Activated CD8-positive, alpha-beta memory T cell treated with anti-CD3 and anti-CD28 coated beads, Interleukin-2, amount 10 ng/mL, durations not matched to agents 7 days and 5 days (primary cell): ENCODE measurements at regions not wholly inside any gene's neighbourhood (a gene's known extent, or its start where the extent isn't known, plus 50 kb on each side); places are given as distances from the start of the nearest gene placed in this dataset.

Experiments used
- ATAC-seq: fragments of 150-1000 bp; cut with Tn5 transposase; one replicate; pipeline ENCODE4 v1.10.0; 2021; ENCODE audit warnings: moderate library complexity
- CTCF ChIA-PET: fragments of 350-600 bp; sonication (Branson Sonifier 250); formaldehyde crosslinking; loops from one replicate; lab custom pipeline; 2021; ENCODE audit warnings: antibody characterized with exemption; lab: Charles Lee
- DNase-seq: peaks from one replicate; pipeline ENCODE4 v3.0.0-alpha.2; 2020
- H3K27ac Mint-ChIP-seq: one replicate; pipeline ENCODE4 v1.8.0; 2021; ENCODE audit warnings: mild to moderate bottlenecking, mixed read lengths
- H3K27me3 Mint-ChIP-seq: one replicate; pipeline ENCODE4 v1.8.0; 2021; ENCODE audit warnings: mixed read lengths
- H3K36me3 Mint-ChIP-seq: one replicate; pipeline ENCODE4 v1.8.0; 2021; ENCODE audit warnings: mild to moderate bottlenecking, mixed read lengths
- H3K4me1 Mint-ChIP-seq: one replicate; pipeline ENCODE4 v1.8.0; 2021; ENCODE audit warnings: mixed read lengths
- H3K4me3 Mint-ChIP-seq: one replicate; pipeline ENCODE4 v1.8.0; 2021; ENCODE audit warnings: mild to moderate bottlenecking, moderate library complexity, mixed read lengths
- H3K9me3 Mint-ChIP-seq: one replicate; pipeline ENCODE4 v1.8.0; 2022; ENCODE audit warnings: low read depth, mixed read lengths

DNA sequence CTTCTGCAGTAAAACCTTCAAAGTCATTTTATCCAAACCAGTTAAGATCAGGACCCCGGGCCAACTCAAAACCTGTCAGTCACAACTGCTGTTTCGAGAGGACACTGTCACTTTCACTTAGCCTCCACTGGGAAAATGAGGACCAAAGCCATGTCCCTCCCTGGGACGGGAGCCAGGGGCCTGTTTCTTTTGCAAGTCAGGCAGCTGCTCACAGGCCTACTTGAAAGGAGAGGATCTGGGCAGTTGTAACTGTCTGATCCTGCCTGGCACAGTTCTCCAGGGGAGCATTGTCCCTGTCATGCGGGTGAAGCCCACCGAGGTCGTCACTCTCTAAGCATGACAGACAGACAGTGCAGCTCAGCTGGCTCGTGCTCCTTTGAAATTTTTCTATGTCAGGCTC lies 276.2 kb downstream of the NPIPA8 start:
- peaks cover 7% of the 10 kb centered on the region for H3K27me3 Mint-ChIP-seq
- H3K4me3 Mint-ChIP-seq, result no peak overlapping the region
- CTCF ChIA-PET, result no interaction called here
- no peaks in the 10 kb centered on the region for H3K9me3 Mint-ChIP-seq
- no peaks in the 10 kb centered on the region for H3K4me1 Mint-ChIP-seq
- H3K27ac Mint-ChIP-seq, result no peak overlapping the region
- DNase-seq (no peak), ATAC-seq (no peak)
- no peaks in the 10 kb centered on the region for H3K36me3 Mint-ChIP-seq

DNA sequence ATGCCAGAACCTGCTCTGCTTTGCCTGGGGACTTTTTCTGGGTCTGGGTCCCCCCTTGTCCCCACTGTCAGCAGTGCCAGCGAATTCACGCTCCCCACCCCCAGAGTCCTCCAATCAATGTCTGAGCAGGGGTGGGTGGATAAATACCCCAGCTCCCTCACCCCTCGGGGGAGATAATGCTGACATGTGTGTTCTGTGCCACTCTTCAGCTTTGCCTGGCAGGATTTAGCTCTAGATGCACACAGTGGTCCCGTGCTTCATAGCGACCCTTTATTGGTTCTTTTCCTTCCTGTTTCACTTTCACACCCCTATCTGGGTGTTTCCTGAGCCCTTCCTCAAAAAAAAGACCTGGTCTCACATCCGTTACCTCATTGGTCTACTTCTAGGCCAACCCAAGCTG lies 277.0 kb downstream of the NPIPA8 start:
- Mint-ChIP-seq H3K4me3 (no peak overlapping the region), H3K9me3 (no peaks in the 10 kb centered on the region), H3K27me3 (peaks cover 7% of the 10 kb centered on the region), H3K36me3 (no peaks in the 10 kb centered on the region), H3K4me1 (no peaks in the 10 kb centered on the region), H3K27ac (no peak overlapping the region)
- CTCF ChIA-PET, result no interaction called here
- DNase-seq, result no peak
- no peak for ATAC-seq

DNA sequence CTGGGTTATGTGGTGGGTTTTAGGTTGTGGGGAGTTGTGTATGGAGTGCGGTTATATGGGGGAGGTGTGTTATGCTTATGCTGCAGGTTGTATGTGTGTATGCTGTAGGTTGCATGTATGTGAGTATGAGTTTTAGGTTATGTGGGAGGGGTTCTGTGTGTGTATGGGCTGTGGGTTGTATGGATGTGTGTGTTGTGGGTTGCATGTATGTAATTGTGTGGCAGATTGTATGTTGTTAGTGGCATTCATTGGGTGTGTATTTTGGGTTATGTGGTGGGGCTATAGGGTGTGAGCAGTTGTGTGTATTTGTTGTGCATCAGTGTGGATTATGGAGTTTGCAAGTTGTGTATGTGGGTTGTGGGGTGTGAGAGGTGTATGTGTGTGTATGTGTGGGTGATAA lies 277.4 kb downstream of the NPIPA8 start:
- Mint-ChIP-seq H3K9me3 (no peaks in the 10 kb centered on the region), H3K27ac (no peak overlapping the region), H3K4me1 (no peaks in the 10 kb centered on the region), H3K27me3 (peaks cover 7% of the 10 kb centered on the region), H3K4me3 (no peak overlapping the region), H3K36me3 (no peaks in the 10 kb centered on the region)
- ATAC-seq (no peak), DNase-seq (no peak)
- CTCF ChIA-PET, result no interaction called here

DNA sequence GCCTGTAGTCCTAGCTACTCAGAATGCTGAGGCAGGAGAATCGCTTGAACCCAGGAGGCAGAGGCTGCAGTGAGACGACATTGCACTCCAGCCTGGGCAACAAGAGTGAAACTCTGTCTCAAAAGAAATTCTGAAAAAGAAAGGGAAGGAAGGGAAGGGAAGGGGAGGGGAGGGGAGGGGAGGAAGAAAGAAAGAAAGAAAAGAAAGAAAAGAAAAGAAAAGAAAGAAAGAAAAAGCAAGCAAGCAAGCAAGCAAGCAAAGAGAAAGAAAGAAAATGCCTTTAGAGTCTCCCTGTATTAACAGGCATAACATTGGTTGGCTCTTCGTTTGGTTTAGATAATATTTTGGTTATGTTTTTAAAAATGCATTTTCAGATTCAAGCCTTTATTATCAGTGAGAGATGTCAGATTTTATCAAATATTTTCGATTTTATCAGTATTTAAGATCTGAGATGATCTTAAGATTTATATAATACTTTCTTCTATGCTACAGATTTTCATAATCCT lies 281.1 kb downstream of the NPIPA8 start:
- Mint-ChIP-seq H3K9me3 (no peaks in the 10 kb centered on the region), H3K4me1 (no peaks in the 10 kb centered on the region), H3K27me3 (no peaks in the 10 kb centered on the region), H3K36me3 (no peaks in the 10 kb centered on the region), H3K27ac (no peak overlapping the region), H3K4me3 (no peak overlapping the region)
- CTCF ChIA-PET, result no interaction called here
- no peak for ATAC-seq
- DNase-seq, result no peak

DNA sequence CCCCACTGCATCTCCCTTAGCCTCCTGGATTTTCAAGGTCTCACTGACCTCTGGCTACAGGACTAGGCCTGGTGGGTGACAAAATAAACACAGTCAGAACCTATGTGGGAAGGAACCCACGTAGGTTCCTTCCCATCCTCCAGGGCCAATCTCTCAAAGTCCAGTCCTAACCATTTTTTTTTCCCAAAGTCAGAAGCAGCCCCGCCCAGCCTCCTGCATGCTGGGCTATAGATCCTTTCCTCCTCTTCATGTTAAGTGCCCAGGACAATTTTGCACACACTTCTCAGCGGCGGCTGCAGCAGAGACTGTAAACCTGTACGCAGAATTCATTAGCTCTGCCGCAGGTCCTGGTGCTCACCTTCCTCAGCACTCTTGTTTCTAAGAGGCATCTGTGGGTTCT lies 285.8 kb downstream of the NPIPA8 start:
- H3K36me3 Mint-ChIP-seq, result no peaks in the 10 kb centered on the region
- CTCF ChIA-PET, result no interaction called here
- ATAC-seq (no peak), DNase-seq (no peak)
- no peaks in the 10 kb centered on the region for H3K9me3 Mint-ChIP-seq
- H3K4me1 Mint-ChIP-seq, result no peaks in the 10 kb centered on the region
- no peak overlapping the region for H3K27ac Mint-ChIP-seq
- no peaks in the 10 kb centered on the region for H3K27me3 Mint-ChIP-seq
- H3K4me3 Mint-ChIP-seq, result no peak overlapping the region

DNA sequence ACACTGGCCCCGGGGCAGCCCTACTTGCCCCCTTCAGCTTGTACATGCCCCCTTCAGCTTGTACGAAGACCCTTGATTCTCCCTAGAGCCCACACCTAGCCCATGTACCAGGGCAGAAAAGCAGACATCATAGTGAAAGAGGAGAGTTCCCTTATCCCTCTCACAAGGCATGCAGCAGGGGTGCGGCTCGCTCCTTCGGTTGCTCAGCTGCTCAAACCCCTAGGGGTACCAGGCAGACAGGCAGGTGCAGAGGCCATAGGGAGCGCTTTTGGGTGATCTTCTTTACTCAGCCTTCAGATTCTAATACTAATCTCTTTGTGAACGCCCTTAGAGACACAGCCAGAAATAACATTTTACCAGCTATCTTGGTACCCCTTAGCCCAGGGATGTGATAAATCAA lies 286.3 kb downstream of the NPIPA8 start:
- Mint-ChIP-seq H3K4me1 (no peaks in the 10 kb centered on the region), H3K9me3 (no peaks in the 10 kb centered on the region), H3K36me3 (no peaks in the 10 kb centered on the region), H3K4me3 (no peak overlapping the region), H3K27ac (no peak overlapping the region), H3K27me3 (no peaks in the 10 kb centered on the region)
- CTCF ChIA-PET, result no interaction called here
- ATAC-seq (no peak), DNase-seq (no peak)

DNA sequence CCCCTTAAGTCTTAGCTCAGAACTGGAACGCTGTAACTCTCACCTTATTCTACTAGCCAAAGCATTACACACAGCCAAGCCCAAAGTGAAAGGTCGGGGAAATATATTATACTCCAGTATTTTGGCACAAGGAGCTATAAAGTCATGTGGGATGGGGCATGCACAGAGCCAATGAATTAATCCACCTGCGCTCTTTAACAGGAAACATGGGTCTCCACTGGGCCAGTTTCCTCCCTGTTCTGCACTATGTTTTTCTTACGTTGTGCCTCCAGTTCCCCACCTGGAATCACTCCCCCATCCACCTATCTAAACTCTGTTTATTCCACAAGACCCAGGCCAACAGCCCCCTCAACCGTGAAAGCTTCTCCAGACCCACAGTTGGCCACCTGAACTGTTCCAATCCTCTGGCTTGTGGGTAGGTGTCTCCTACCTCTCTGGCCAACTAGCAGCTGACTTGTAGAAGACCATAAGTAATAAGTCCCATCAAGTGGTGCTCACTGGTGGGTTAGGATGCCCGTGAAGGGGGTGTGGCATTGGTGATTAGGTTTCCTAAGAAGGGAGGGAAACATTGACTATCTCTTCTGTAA lies 286.9 kb downstream of the NPIPA8 start:
- Mint-ChIP-seq H3K4me1 (no peaks in the 10 kb centered on the region), H3K27ac (no peak overlapping the region), H3K27me3 (no peaks in the 10 kb centered on the region), H3K4me3 (no peak overlapping the region), H3K9me3 (no peaks in the 10 kb centered on the region), H3K36me3 (no peaks in the 10 kb centered on the region)
- CTCF ChIA-PET, result no interaction called here
- no peak for DNase-seq
- ATAC-seq, result no peak

DNA sequence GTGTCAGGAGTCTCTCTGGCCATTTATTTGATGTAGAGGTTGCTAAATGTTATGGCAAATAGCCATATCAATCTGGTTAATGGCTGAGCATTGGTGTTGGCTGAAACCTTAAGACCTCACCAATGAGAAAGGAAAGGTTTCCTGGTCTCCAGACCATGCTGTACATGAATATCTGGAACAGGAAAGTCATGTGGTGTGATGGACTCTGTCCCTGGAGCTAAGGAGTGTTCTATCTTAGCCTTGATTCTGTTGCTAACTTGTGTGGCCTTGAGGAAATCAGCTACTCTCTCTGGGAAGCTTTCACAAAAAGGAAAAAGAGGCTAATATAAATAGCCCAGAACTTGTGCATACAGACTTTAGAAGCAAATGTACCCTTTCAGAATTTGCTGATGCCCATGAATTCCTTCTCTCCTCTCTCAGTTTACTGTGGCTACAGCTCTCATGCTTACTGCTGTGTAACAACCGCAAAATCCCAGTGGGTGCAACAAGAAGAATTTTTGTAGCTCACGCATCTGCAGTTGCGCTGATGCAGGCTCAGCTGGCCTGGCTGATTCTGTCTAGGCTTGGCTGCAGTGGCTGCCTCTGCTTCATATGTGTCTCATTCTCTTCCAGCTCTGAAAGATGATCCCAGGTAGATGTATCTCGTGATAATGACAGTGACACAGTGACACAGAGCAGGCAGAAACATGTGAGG lies 287.5 kb downstream of the NPIPA8 start:
- Mint-ChIP-seq H3K4me1 (no peaks in the 10 kb centered on the region), H3K27ac (no peak overlapping the region), H3K9me3 (no peaks in the 10 kb centered on the region), H3K27me3 (no peaks in the 10 kb centered on the region), H3K4me3 (no peak overlapping the region), H3K36me3 (no peaks in the 10 kb centered on the region)
- ATAC-seq (no peak), DNase-seq (no peak)
- CTCF ChIA-PET, result no interaction called here

DNA sequence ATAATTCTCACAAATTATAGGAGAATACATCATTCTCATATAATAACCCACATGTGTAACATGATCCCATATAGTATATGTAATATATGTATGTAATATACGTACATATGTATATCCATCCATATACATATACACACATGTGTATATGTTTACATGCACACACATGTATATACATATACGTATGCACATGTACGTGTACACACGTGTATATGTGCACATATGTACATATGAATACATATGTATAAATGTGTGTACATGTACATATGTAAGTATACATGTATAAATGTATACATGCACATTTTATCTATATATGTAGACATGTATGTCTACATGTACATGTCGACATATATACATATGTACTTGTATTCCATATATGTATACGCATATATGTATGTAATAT lies 288.8 kb downstream of the NPIPA8 start:
- no peak for ATAC-seq
- CTCF ChIA-PET, result no interaction called here
- DNase-seq, result no peak
- no peaks in the 10 kb centered on the region for H3K36me3 Mint-ChIP-seq
- no peaks in the 10 kb centered on the region for H3K4me1 Mint-ChIP-seq
- H3K9me3 Mint-ChIP-seq, result no peaks in the 10 kb centered on the region
- H3K27ac Mint-ChIP-seq, result no peak overlapping the region
- no peaks in the 10 kb centered on the region for H3K27me3 Mint-ChIP-seq
- H3K4me3 Mint-ChIP-seq, result no peak overlapping the region

DNA sequence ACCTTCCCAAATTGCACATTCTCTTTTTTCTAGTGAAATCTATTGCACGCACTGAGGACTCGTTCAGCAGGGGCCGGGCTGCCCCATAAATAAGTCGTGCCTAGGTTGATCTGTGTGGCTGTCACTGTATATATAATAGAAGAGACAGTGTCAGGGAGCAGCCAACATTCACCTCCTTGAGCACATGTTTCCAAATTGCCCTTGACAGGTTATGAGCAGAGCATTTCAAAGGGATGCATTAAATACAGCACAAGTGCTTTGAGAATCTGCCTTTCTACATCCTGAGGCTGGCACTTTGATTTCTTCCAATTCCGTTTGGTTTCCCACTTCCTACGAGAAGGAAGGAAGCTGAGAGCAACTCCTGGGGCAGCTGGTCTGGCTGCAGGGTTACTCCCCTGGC lies 291.2 kb downstream of the NPIPA8 start:
- ATAC-seq (no peak), DNase-seq (no peak)
- Mint-ChIP-seq H3K9me3 (no peaks in the 10 kb centered on the region), H3K27ac (no peak overlapping the region), H3K36me3 (no peaks in the 10 kb centered on the region), H3K4me3 (no peak overlapping the region), H3K4me1 (no peaks in the 10 kb centered on the region), H3K27me3 (no peaks in the 10 kb centered on the region)
- CTCF ChIA-PET, result no interaction called here

DNA sequence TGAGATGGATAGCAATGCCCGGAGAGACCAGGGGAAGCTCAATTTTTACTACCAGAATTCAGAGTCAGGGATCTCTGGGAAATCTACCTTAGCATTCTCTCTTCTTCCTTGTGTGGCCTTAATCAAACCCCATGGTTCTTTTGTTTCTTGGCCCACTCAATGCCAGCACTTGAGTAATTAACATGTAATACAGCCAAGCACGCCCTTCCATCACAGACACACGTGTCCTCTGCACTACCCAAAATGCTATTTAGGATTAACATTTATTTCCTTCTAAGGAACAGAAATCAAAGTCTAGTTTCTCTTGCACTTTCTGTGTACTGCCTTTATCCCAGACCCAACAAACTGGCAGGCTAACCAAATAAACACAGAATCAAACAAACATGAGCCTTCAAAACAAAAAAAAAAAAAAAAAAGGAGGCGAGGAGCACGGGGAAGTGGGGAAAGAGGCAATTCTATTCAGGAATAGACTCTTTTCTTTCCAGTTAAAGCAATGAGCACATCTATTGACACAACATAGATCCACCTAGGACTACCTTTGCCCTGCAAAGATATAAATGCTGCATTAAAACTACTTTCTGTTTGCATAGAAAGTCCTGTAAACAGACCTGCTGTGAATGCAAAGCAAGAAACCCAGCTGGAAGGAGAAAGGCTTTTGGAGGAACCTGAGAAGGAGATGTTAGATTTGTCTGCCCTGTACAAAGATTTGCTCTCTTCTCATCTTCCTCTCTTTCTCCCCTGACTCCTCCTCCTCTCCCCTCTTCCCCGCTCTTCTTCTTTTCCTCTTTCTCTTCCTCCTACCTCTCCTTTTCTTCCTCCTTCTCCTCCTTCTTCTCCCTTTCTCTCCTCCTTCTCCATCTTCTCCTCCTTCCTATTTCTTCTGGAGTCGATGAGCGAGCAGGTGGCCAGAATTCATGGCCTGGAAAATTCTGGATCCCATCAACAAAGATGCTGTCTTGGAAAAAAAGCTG lies 294.4 kb downstream of the NPIPA8 start:
- ATAC-seq (no peak), DNase-seq (no peak)
- CTCF ChIA-PET, result no interaction called here
- H3K9me3 Mint-ChIP-seq, result no peaks in the 10 kb centered on the region
- no peaks in the 10 kb centered on the region for H3K36me3 Mint-ChIP-seq
- no peak overlapping the region for H3K27ac Mint-ChIP-seq
- no peaks in the 10 kb centered on the region for H3K4me1 Mint-ChIP-seq
- no peak overlapping the region for H3K4me3 Mint-ChIP-seq
- H3K27me3 Mint-ChIP-seq, result no peaks in the 10 kb centered on the region

DNA sequence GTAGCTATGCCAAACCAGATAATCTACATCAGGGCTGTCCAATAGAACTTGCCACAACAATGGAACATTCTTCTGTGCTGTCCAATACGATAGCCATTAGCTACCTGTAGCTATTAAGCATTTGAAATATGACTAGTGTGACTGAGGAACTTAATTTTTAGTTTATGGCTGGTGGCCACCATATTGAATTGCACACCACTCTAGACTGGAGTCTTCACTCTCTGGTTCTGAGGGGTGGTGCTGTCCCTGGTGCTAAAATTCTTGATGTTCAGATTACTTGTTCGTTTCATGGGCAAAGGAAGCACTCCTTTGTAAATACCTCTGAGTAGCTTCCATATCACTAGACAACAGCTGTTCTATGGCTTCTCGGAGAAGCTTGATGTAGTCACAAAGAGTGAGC lies 296.6 kb downstream of the NPIPA8 start:
- ATAC-seq, result no peak
- DNase-seq, result no peak
- Mint-ChIP-seq H3K27me3 (no peaks in the 10 kb centered on the region), H3K27ac (no peak overlapping the region), H3K4me1 (no peaks in the 10 kb centered on the region), H3K4me3 (no peak overlapping the region), H3K36me3 (no peaks in the 10 kb centered on the region), H3K9me3 (no peaks in the 10 kb centered on the region)
- CTCF ChIA-PET, result no interaction called here

DNA sequence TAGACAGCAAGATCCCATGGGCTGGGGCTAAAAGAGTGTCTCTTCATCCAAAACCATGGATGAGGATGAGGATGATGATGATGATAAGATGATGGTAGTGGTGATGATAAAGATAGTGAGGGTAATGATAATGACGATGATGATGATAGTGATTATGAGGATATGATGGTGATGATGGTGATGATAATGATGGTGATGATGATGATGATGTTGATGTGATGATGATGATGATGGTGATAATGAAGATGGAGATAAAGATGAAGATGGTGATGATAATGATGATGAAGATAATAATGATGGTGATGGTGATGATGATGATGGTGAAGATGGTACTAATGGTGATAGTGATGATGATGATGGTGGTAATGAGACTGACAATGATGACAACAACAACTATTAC lies 299.5 kb downstream of the NPIPA8 start:
- Mint-ChIP-seq H3K36me3 (no peaks in the 10 kb centered on the region), H3K9me3 (no peaks in the 10 kb centered on the region), H3K27me3 (no peaks in the 10 kb centered on the region), H3K27ac (no peak overlapping the region), H3K4me3 (no peak overlapping the region), H3K4me1 (no peaks in the 10 kb centered on the region)
- CTCF ChIA-PET, result no interaction called here
- DNase-seq (no peak), ATAC-seq (no peak)

DNA sequence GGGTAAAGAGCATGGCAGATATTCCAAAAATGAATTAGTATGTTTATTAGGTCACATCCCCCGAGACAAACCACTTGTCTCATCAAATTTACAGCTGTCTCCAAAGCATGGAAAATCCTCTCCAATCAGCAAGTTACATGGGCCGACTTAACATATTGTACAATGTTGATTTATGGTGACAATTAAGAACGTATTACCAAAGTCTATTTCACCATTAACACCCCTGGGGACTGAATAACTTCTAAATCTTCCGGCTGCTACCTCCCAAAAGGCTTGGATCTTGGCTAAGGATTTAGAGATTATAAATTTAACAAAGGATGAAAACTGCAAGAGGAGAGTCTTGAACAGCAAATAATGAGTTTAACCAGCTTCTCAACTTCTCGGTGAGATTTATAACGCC lies 311.9 kb downstream of the NPIPA8 start:
- CTCF ChIA-PET, result no interaction called here
- H3K4me1 Mint-ChIP-seq, result no peaks in the 10 kb centered on the region

More for the DNA sequence above, 311.9 kb downstream of the NPIPA8 start:
- ATAC-seq, result no peak
- Mint-ChIP-seq H3K4me3 (no peak overlapping the region), H3K9me3 (no peaks in the 10 kb centered on the region), H3K36me3 (no peaks in the 10 kb centered on the region), H3K27ac (no peak overlapping the region), H3K27me3 (peaks cover 2% of the 10 kb centered on the region)
- DNase-seq, result no peak
